ENCODE measurements at regions not wholly inside any gene's neighbourhood (a gene's known extent, or its start where the extent isn't known, plus 50 kb on each side); places are given as distances from the start of the nearest gene placed in this dataset.
A peak's percentile ranks its signal among the peaks of the same experiment; 100 is the strongest.

- peak; percentile 33 for DNase-seq
These were observed 167.2 kb downstream of the NUP35 start for GRCh38 chr2:183291436-183291835.

GRCh38 chr2:183292028-183292427 is 167.8 kb downstream of the NUP35 start:
- peak; percentile 51 for DNase-seq

DNA sequence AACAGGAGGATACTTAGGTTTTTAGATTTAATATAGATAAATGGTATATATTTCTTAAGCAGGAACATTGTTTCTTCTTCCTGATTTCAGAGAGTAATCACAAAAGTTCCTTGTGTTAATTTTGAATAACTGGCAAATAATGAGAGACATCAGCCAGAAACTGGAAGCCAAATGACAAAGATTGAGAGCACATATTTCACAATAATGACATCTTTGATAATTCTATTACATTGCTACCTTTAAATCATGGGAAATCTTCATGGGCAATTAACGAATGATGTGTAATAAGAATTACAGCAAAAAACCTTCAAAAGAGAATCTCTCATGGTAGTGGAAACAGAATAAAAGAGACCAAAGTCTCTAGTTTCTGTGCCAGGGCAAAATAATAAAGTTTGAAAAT is 215.1 kb downstream of the NUP35 start:
- DNase-seq: no peak

DNA sequence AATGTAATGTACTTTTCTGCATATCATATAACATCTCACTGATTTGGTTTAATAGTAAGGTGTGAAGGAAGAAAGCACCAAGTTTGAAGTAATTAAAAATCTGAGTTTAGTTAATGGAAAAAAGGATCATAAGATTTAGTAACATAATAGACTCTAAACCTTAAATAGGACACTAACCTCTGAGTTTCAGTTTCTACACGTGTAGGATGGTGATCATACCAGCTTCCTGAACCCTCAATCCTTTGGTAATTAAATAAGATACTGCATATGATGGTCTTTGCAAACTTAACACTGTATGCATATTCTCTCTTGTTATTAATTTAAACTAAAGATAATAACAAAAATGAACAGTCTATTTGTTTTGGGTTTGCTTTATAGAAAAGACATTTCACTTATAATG is 216.8 kb downstream of the NUP35 start:
- no peak for DNase-seq

DNA sequence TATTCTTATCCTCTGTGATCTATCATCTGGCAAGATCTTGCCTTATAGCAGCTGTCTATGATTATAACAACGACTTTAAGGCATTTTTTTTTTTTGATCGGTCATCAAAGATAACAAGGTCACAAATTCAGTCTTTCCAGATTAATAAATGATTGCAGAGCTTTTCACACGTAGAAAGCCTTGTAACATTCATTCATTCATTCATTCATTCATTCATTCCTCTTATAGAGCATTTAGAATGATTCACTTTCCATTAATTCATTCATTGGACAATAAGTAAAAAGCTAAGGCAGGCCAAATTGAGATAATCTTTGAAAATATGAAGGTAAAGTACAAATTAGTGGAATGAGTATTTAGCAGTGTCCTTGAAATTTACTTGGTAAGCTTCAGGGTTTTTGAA is 223.7 kb downstream of the NUP35 start:
- no peak for DNase-seq

GRCh38 chr2:183348492-183348891 is 224.2 kb downstream of the NUP35 start:
- DNase-seq: no peak

DNA sequence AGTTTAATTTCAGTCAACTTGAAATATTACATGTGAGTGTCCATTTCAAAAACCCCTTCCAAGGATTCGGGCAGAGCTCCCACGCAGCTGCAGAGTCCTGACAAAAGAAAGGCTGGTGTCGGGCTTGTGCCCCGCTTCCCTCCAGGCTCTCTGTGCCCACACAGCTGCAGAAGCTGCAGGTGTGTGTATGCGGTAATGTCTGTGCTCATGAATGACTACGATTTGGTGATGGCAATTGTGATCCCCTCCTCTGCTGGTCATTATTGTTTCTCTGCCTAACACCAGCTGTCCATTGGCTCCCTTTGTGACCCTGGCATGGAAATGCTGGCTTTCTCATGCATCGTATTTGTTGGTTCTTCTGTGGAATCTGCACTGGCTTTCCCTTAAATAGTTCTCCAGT is 224.8 kb downstream of the NUP35 start:
- no peak for DNase-seq

DNA sequence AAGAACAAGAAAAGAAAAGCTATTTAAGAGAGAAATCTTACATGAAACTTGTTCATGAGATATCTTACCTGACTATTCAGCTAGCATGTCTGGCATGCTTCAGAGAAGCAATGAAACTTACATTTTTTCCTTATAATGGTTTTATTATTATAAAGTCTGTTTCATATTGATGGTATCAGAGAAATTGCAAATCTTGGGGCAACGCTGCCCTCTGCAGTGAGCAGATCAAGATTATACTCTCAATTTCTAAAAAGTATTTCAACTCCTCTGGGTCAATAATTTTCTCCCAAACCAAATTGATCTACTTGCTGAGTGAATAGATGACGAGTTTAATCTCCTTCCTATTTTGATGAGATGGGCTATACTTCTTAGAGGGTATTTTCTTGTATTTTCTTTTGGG is 235.6 kb downstream of the NUP35 start:
- DNase-seq: no peak

DNA sequence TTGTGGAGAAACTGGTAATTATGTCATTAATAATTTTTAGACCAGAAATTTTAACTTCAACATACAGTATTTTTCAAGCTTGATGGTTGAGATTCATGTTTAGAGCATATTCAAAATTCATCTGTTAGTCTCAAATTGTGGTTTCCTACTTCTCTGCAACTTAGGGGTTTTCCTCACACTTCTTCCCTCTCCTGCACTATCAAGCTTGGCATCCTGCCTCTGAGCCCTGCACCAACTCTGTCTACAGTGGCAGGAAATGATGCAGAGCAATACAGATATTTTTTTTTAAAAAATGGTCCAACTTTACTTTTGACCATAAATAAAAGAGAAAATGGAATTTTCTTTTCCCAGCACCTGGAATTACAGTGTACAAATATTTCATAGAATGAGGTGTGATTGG is 247.3 kb downstream of the NUP35 start:
- peak; percentile 65 for DNase-seq

GRCh38 chr2:183375821-183376220 is 251.6 kb downstream of the NUP35 start:
- no peak for DNase-seq

- no peak for DNase-seq
These were observed 259.6 kb downstream of the NUP35 start for GRCh38 chr2:183383854-183384253.

DNA sequence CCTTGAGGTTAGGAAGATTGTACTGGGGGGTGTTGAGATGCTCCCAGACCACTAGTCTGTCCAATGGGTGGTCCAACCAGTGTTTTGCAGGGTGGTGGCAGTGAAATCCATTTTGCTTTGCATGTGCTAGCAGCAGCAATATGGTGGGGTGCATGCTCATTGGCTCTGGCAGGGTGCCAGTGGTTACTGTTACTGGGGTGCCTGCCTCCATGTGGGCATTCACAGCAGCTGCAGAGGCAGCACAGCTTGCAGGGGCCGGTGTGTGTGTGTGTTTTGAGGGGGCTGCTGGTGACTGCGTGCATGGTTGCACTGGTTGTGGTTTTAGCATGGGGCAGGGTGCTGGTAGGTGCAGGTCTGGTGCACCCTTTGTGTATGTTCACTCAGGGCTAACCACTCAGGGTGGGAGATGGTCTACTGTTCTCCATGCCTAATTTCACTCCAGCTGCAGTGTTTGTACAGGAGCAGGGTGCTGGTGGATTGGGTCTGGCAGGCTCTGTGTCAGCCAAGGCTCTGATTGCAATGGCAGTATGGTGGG is 265.4 kb downstream of the NUP35 start:
- no peak for DNase-seq

GRCh38 chr2:183390109-183390508 is 265.9 kb downstream of the NUP35 start:
- no peak for DNase-seq

GRCh38 chr2:183404392-183404791 is 280.1 kb downstream of the NUP35 start:
- DNase-seq: no peak

GRCh38 chr2:183408562-183408961 is 284.3 kb downstream of the NUP35 start:
- no peak for DNase-seq

GRCh38 chr2:183409662-183410061 is 285.4 kb downstream of the NUP35 start:
- DNase-seq: no peak

DNA sequence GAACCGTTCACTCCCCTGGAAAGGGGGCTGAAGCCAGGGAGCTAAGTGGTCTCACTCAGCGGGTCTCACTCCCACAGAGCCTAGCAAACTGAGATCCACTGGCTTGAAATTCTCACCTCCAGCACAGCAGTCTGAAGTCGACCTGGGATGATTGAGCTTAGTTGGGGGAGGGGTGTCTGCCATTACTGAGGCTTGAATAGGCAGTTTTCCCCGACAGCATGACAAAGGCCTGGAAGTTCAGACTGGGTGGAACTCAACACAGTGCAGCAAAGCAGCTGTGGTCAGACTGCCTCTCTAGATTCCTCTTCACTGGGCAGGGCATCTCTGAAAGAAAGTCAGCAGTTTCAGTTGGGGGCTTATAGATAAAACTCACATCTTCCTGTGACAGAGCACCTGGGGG is 292.5 kb downstream of the NUP35 start:
- no peak for DNase-seq

DNA sequence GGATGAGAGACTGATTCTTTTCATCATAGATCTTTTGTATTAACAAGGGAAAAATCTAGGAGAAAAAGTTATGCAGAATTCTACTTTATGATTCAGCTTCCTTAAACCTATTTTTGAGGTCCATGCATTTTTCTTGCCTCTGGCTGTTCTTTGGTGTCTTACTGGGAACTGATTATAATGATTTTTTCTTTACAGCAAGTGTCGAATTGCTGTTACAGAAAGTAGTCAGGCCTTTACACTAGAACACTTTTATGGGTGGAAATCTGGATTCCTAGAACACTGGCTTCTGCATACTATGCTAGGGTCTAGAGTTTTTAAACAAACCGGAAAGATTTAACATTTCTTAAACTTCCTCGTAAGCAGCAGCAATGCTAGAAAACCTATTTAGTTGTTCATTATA is 302.6 kb downstream of the NUP35 start:
- no peak for DNase-seq

- no peak for DNase-seq
These were observed 303.3 kb downstream of the NUP35 start for GRCh38 chr2:183427558-183427957.

- DNase-seq: no peak
These were observed 304.6 kb downstream of the NUP35 start for GRCh38 chr2:183428881-183429280.

DNA sequence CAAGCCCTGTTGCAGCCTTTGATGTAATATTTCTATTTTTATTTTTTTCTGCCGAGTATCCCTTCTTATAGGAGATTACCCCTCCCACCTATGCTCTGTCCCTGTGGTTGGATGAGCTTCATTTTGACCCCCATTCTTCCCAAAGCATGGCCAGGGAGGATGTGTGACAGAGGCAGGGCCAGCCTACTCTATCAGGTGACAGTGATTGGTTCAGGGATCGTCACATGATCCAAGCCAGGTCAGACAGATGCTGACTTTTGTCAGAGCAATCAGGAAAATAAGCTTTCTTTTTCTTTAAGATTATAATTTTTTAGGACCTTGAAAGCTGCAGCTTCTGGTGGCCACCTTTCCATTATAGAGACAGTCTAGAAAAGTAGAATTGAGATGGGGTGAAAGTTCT is 314.3 kb downstream of the NUP35 start:
- DNase-seq: no peak

DNA sequence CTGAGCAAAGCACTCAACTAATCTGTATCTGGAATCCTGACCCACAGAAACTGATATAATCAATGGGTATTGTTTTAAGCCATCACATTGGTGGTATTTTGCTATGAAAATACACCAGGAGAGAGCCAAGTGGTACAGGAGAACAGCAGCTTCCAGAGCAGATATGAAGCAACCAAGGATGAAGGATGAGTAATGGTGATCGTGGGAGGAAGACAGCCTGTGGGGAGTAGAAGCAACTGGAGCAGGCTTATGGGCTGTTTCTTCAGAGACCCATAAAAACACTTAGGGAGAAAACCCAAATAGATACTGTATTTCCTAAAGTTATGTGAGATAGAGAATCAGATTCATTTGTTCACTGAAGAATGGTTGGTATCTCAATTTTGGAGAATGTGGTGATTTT is 330.8 kb downstream of the NUP35 start:
- DNase-seq: peak; percentile 58

DNA sequence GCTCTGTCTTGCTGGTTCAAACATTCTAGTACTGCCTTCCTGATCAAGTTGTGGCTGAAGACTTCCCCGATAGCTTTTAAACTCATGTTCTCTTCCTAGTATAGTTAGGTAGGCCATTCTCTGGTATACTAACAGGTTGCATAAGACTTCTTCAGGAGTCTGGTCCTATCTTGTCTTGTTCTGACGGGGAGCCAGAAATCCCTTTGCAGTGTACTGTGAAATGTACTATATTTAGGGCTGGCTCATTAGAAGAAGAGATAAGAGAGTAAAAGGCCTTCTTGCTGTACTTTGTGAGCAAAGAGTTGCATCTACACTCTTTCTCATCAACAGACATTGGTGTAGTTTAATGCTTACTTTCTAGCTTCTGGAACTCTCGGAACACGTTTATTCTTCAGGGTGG is 331.9 kb downstream of the NUP35 start:
- no peak for DNase-seq

- DNase-seq: no peak
These were observed 334.2 kb downstream of the NUP35 start for GRCh38 chr2:183458460-183458859.

DNA sequence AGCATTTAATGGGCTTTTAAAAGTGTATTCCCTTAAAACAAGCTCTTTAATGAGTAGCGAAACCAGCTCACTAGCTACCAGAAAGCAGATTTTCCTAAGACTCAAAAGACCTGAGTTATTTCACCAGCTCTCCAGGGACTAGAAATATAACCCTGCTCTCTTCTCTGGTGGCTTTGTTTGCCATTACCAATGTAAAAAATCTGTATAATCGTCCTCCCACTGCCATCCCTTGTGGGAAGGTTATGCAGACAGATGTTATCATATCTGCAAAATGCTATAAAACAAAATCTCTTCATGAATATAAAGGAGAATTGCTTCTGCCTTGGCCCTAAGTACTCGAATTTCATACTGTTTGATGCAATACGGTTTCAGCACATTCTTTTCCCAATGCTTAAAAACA is 335.2 kb downstream of the NUP35 start:
- DNase-seq: no peak

- no peak for DNase-seq
These were observed 339.6 kb downstream of the NUP35 start for GRCh38 chr2:183463821-183464220.

Measured in NCI-H226 (cell line).